ENCODE measurements at regions not wholly inside any gene's neighbourhood (a gene's known extent, or its start where the extent isn't known, plus 50 kb on each side); places are given as distances from the start of the nearest gene placed in this dataset.

GRCh38 chr12:75759196-75759595 is 247.8 kb upstream of the KRR1 start:
- no peaks in the 10 kb centered on the region for H3K36me3 ChIP-seq
- TF ChIP-seq CTCF (IDR thresholded peaks at IDR 0.05) = no peak
- no peak overlapping the region for H3K4me3 ChIP-seq
- H3K9me3 ChIP-seq = no peaks in the 10 kb centered on the region
- H3K4me1 ChIP-seq = no peaks in the 10 kb centered on the region
- DNase-seq (no peak), ATAC-seq (no peak)
- H3K27me3 ChIP-seq = no peaks in the 10 kb centered on the region
- H3K27ac ChIP-seq = no peak overlapping the region
- intact Hi-C loops (cut with DNase I) = no loop called here

GRCh38 chr12:75756771-75757170 is 245.4 kb upstream of the KRR1 start:
- Histone ChIP-seq H3K27ac (no peak overlapping the region), H3K4me3 (no peak overlapping the region), H3K36me3 (no peaks in the 10 kb centered on the region), H3K27me3 (no peaks in the 10 kb centered on the region), H3K4me1 (no peaks in the 10 kb centered on the region), H3K9me3 (no peaks in the 10 kb centered on the region)
- no peak for TF ChIP-seq CTCF (IDR thresholded peaks at IDR 0.05)
- intact Hi-C loops (cut with DNase I) = no loop called here
- ATAC-seq = no peak
- DNase-seq = no peak

- no peak for ATAC-seq
- no peak for DNase-seq
- Histone ChIP-seq H3K36me3 (no peaks in the 10 kb centered on the region), H3K4me1 (no peaks in the 10 kb centered on the region), H3K4me3 (no peak overlapping the region), H3K27me3 (no peaks in the 10 kb centered on the region), H3K27ac (no peak overlapping the region), H3K9me3 (no peaks in the 10 kb centered on the region)
- intact Hi-C loops (cut with DNase I) = no loop called here
- TF ChIP-seq CTCF (IDR thresholded peaks at IDR 0.05) = no peak
These were observed 244.7 kb upstream of the KRR1 start for GRCh38 chr12:75756111-75756510.

GRCh38 chr12:75754698-75755097 is 243.3 kb upstream of the KRR1 start:
- ATAC-seq (no peak), DNase-seq (no peak)
- no peak for TF ChIP-seq CTCF (IDR thresholded peaks at IDR 0.05)
- Histone ChIP-seq H3K36me3 (no peaks in the 10 kb centered on the region), H3K9me3 (no peaks in the 10 kb centered on the region), H3K27me3 (no peaks in the 10 kb centered on the region), H3K27ac (no peak overlapping the region), H3K4me3 (no peak overlapping the region), H3K4me1 (no peaks in the 10 kb centered on the region)
- intact Hi-C loops (cut with DNase I) = no loop called here

GRCh38 chr12:75754141-75754540 is 242.7 kb upstream of the KRR1 start:
- no peaks in the 10 kb centered on the region for H3K9me3 ChIP-seq
- no peak overlapping the region for H3K4me3 ChIP-seq
- no peaks in the 10 kb centered on the region for H3K27me3 ChIP-seq
- H3K36me3 ChIP-seq = no peaks in the 10 kb centered on the region
- no peak for ATAC-seq
- no peak overlapping the region for H3K27ac ChIP-seq
- no peak for DNase-seq
- intact Hi-C loops (cut with DNase I) = no loop called here
- H3K4me1 ChIP-seq = no peaks in the 10 kb centered on the region
- no peak for TF ChIP-seq CTCF (IDR thresholded peaks at IDR 0.05)

All from left lung (tissue), 4 donors.